GM19452 (cell line): ENCODE measurements at regions not wholly inside any gene's neighbourhood (a gene's known extent, or its start where the extent isn't known, plus 50 kb on each side); places are given as distances from the start of the nearest gene placed in this dataset.

Source experiments
- ATAC-seq: cut with Tn5 transposase; IDR thresholded peaks from one replicate; pipeline ENCODE4 v1.9.1; 2021; ENCODE audit not compliant: unreplicated experiment

DNA sequence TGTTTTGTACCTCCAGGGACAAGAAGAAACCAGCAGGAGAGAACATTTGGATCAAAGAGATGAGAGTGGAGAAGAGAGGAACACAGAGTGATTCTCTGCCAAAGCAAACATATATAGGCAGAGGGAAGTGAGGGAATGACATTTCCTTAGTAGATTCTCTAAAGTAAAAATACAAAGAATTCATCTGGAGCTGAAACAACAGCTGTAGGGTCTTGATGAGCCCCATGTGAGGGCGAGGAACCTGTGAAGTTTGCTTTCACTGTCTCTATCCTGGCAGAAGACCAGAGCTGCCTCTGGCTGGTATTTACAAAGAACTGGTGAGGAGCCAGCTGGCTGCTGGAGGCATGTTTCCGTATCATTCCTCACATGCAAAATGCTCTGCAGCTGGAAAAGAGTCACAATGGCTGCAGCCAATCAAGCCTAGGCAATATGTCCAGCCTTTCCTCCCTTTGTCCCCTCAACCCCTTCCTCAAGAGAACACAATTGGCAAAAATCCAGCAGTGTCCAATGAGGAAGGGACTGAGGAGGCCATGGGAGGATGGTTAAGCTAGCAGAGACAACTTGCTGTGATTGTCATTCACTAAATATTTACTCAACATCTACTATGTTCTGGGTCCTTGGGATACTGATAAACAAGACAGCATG is 122.5 kb downstream of the PHLDA1 start:
- no peak for ATAC-seq

DNA sequence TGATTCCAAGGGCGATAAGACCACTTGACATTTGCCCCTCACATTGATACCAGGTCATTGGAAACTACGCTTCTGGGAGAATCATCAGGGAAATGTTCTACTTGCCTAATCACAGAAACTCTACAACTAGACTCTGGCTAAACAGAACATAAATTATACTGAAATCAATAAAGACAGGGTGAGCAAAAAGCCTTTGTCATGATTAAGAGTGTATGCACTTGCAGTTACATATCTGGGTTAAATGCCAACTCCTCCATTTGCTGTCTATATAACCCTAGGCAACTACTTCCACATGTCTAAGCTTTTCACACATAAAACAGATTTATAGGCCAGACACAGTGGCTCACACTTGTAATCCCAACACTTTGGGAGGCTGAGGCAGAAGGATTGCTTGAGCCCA is 125.7 kb downstream of the PHLDA1 start:
- ATAC-seq: no peak

DNA sequence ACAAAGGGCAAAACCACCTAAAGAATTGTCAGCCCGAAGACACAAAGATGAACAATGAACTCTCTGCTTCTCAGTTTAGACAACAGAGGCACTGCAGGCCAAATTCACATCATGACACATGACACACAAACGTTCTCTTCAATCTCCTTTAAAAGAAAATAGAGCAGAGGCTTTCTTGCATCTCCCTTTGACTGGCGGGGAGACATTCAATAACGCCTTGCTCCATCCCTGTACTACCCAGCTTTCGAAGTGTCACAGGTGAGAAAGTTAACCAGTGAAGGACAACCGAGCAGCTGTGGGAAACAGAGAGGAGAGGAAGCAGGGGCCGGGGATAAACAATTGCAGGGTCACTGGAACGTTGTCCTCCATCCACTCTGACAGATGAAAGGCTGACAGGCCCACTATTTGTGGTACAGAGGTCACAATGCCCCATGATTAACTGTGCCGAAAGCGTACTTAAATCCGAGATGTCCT is 130.8 kb downstream of the PHLDA1 start:
- no peak for ATAC-seq

DNA sequence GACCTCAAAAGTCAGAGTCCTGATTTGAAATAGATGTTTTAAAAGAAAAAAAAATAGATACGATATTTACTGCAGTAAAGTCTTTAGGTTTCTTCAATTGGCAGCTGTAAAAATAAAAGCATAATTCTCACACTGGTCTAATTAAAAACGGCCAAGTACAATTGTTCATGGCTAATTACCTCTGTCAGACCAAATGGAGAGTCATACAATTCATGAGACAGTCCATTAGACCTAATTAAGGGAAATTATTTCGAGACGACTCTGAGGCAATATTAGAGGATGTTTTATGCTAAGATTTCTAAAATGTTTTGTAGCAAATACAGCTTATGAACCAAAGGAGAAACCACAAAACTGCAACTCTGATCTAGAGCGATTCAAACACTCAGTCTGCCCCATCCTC is 131.3 kb downstream of the PHLDA1 start:
- no peak for ATAC-seq

DNA sequence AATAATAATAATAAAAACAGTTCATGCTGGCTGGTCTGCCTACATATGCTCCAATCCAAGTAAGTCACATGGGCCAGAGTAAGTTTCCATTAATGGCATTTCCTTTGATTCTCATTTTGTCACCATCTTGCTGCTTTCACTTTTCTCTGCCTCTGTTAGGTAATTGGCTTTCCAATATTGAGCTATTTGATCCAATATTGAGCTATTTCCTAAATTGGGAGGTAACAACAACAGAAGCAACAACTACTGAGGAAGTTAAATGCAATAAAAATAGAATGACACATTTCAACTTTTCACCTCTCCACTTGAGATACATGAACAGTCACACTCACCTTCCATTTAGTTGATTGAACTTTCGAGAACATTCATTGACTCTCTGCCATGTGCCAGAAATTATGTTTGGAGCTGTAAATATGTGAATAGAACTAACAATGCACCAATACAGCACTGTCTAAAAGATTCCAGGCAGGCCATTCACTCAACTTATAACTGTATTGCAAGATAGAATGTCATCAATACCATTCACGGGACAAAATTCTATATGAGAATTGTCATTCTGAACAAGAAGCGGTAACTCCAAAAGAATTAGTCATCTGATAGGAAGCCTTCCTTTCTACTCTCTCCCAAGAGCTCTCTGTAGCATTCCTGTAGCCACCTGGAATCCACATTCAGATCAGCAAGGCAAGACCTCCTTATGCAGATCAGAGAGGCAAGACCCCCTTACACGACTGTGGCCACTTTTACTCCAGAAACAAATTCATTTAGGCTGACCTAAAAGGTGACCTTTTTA is 136.4 kb downstream of the PHLDA1 start:
- ATAC-seq: no peak

DNA sequence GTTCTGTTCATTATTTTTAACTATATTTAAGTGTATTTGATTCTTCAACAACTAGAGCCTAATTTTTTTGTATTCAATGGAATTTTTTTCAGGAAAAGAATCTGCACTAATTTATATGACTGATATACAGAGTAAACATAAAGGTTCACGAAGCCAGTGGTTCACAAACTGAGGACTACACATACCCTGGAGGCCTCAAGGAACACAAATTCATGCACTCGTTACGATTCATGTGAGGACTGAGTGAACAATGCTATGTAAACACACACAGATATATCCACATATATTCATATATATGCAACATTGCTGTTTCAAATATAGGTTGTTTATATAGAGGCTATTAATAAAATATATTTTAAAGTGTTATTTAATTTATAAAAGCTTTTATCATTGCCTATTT is 137.8 kb downstream of the PHLDA1 start:
- ATAC-seq: no peak

DNA sequence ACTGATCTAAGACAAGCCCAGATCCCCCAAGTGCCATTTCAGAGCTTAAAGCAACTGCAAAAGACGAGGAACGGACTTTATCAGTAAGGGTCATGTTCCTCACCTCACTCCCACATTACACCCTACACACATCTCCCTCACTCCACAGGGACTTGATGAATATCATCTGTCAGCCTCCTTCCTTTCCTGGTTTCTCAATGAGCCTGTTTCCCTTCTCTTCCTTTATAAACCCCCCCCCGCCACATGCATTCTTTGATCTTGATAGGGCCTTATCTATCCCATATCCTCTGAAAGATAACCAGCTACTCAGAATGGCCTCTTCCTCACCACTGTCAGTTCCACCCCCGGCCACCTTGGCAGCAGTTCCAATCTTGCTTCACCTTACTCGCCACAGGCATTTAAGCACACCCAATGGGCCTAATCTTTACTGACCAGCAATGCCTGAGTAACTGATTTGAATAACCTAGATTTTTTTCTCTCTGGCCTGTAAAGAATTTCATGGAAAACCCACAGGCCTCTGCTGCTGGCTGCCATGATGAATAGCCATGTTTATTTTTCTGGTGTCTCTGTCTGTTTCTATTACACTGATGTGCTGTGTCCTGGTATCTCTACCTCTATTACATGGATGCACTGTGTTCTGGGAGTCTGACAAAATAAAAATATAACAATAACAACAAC is 138.7 kb downstream of the PHLDA1 start:
- no peak for ATAC-seq

DNA sequence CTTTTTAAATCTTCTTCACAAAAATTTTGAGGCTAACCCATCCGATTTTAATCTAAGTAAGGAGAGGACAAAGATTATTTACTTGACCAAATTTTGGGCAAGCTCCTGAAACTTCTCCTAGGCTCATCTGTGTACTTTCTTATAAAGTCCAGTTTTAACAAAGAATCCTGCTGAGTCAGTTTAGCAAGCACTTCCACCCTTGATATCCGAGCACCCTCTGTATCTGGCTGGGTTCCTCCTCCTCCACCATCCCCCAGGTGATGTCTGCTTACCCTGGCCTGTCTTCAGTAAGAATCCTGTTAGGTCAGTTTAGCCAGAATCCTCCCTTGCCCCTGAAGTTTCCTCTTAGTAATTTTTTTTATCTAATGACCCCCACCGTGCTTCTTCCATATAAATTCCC is 140.5 kb downstream of the PHLDA1 start:
- ATAC-seq: no peak

DNA sequence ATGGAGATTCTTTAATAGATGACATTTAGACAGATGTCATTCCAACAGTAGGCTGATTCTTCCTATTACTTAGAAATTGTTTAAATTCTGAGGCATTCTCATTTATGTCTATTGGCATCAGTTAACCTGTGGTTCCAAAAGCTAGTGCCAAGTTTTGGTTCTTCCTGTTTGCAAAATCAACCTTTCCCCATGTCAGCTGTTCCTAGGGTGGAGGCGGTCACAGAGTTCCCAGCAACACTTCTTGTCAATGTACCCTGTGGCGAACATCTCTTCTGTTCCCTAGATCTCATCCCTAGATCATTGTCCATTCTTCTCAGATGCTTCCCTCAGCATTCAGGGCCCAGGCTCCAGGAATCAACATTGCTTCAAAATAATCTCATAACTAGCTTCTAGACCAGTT is 140.9 kb downstream of the PHLDA1 start:
- no peak for ATAC-seq

DNA sequence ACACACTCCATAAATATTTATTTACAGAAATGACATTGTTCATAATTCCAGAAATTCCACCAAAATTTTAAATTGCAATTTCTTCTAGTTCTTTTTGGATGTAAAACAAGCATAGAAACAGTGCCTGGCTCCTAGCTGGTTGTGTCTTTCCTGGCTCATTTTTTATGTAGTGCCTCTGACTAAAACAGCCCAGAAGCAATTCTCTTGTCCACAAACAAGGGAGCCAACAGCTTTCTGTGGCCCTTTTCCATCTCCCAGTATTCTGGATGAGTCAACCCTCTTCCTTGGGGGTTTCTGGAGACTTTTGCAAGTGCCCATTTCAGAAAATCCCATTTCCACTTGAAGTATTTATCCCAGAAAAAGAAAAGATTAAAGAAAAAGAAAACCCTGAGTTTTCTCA is 141.4 kb downstream of the PHLDA1 start:
- no peak for ATAC-seq

DNA sequence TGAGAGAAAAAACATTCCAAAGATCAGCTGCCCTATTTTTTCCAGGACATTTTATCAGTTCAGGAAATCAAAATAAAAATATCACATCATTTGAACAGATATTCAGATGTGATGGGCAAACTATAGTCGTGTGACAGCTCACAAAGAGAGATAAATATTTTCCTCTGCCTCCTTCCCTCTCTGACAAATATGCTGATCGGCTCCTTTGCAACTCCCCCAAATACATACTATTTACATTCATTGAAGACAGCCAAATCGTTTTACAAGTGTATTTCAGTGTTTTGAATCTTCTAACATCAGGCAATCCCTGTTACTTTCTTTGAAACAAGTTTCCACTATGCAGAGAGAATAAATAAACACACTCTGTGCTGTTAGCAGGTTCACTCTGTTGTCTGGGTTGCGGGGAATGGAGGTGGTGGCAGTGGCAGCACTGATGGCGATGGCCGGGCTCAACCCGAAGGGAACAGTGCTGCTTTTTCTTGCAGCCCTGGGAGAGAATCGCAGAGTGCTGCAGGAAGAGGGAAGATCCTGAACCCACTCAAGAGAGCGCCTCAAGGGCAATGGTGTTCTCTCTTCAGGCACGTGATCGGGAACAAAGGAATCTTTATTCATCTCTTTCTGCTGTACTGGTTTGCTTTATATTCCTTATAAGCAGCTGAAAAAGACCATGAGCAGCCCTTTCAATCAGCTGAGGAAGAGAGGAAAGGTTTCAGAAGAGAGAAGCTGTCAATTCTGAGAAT is 142.5 kb downstream of the PHLDA1 start:
- no peak for ATAC-seq

DNA sequence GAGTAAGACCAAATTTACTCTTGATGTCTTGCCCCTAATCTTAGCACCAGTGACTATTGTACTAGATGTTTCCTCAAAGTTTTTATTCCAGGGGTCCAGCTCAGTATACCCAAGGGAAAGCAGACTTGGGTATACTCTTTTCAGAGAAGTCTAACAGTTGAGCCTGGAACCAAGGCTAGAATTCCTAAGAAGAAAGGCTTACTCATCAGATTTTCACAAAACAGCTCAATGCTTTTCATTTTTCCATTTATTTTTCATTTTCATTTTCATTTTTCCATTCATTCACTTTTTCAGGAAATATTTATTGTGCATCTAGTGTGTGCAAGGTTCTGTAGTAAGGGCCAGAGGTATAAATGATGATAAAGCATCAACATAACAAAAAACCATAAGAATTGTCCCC is 143.2 kb downstream of the PHLDA1 start:
- no peak for ATAC-seq

DNA sequence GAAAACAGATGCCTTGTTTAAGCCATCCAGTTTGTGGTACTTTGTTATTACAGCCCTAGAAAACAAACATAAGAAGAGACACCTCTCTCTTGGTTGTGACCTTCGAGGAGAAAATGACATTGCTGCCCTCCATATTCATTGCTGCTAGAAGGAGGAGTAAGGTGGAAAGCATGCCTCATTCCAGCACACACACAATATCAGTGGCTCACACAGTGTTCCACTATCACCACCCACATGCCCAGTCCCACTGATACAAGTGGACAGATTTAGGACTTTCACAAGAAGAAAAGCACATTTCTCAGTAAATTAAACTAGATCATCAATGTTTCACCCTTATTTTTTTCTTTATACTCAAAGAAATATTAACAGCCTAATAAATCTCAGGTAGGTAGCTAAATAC is 143.6 kb downstream of the PHLDA1 start:
- ATAC-seq: no peak

DNA sequence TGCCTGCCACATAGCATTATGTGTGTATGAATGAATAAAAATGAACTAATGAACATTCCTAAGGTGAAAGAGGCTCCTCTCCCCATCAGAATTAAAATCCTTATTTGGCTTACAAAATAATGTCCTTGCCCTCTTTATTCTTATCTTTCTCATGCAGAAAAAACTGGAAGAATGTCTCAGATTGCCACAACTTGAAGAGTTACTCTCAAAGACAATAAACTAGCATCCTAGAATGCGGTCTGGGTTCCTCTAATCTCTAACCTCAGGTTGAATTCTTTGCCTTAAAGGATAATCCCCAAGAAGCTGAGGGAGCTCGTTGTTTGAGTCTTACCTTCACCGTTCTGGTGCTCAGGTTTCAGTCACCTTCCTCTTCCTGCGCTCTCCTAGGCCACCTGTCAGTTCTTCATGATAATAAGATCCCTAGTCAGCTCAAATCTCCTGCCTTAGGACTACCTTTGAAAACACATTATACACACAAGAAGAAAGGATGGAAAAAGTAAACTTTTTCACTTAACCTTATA is 147.1 kb downstream of the PHLDA1 start:
- no peak for ATAC-seq

DNA sequence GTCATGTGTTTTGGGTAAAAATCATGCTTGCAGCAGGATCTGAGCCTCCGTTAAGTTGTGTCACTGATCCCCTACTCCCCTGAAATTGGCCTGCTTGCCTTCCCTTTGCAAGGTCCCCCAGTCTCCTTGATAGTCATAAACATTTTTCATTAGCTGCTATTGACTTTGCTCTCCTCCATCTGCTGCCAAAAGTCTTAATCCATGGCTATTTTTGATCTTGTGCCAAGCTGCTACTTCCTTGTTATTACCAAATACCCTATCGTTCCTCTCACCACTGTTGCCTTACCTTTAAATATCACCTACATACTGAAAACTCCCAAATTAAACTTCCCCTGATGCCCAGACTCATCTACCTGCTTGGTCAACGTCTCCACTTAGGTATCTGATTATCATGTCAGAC is 148.3 kb downstream of the PHLDA1 start:
- no peak for ATAC-seq

DNA sequence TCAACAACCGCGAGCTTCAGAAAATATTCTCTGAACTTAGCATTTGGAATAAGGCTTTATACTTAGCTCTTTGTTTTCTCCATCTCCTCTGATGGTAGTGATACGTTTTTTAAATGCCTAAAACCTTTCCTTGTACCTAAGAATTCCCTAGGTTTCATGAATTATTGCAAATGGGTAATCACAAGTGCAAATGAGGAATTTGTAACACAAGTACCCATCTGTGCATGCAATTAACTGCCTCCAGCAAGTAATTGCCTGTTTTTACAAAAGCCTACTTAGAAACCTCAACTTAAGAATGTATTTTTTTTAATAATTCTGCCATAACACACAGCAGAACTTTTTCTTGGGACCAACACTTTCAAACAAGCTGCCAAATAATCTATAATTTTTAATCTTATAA is 149.2 kb downstream of the PHLDA1 start:
- ATAC-seq: no peak

DNA sequence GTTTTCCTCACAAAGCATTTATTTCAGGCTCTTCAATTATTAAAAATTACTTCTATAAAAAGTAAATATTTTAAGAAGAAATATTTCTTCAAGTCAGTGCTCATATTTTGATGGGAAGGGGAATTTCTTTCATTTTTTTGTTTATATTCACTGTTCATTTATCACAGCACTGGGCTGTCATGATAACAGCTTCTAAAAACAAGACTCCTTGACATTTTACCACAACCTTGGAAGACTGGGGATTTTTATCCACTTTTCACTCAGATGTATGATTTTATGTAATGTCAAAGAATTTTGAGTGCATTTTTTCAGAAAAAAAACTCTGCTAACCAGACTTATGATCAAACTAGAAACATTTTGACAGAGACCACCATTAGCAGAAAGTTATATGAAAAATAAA is 149.7 kb downstream of the PHLDA1 start:
- no peak for ATAC-seq

DNA sequence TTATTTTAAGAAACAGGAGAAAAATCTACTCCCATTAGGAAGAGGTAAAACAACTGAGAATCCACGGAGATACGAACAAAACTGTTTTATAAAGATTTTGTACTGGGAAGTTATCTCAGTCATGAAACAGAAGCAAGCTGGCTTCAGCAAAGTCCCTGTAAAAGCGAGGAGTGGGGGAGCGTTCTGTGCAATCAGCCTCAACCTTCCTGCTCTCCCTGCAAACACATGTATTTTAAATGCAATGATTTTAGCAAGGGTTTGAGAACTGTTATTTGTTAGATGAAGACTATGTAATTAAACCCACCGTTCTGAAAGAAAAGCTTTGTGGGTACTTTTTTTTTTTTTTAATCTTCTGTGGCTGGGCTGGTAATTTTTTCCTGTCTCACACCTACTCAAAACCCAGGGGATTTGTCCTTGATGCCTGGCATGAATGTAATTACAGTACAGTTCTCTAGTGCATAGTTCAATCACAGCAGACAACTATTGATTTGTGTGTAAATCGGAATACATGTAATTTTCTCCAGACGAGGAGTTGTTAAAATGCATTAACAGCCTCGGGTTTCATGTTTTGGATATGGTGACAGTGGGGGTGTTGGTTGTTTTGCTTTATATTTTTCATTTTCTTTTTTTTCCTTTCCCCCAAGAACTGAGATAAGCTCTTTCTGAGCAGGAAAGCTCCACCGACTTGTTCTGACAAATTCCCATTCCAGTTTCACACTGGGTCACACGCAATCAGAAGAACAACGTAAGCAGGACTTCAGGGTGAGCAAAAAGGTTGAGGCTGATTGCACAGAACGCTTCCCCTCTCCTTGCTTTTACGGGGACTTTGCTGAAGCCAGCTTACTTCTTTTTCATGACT is 153.6 kb downstream of the PHLDA1 start:
- ATAC-seq: no peak

DNA sequence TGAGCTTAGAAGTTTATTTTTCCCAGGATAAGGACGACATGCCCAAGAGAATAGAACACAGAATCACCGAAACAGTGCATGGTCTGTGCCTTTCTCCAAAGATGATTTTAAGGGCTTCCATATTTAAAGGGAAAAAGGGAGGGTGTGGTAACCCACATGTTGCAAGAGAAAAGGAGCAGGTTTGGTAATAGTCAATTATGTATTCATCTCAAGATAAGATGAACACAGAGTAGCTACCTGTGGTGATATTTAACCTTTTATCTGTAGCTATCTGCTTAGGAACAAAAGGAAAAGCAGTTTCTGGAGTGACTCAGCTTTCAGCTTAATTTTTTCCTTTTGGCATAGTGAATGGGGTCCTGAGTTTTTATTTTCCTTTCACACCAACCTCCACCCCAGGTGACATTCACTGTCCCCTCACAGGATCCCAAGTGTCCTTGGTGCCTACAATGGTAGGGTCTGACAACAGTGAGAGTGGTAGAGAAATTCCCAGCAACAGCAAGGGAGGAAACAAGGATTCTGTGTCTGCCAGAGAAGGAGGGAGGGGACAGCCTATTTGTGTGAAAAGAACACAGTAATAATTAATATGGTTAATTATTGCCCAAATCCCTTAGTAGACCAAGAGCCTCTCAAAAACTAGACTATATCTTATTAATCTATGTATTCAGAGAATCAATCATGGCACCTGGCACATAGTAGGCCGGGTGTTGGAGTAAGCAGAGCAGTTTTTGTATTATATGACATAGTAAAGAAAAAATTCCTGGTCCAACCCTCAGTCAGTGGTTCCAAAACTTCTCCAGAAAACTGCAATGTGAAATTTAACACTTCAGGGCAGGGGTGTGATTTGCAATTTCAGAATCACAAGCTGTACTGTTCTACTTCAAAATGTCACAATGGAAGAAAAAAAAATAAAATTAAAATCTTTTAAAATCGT is 154.5 kb downstream of the PHLDA1 start:
- no peak for ATAC-seq
